ENCODE measurements at regions not wholly inside any gene's neighbourhood (a gene's known extent, or its start where the extent isn't known, plus 50 kb on each side); places are given as distances from the start of the nearest gene placed in this dataset.

GRCh38 chr11:116478669-116479668, 293.8 kb downstream of the BUD13 start:
- TF ChIP-seq CTCF (conservative IDR thresholded peaks at IDR 0.05 in 1 of 2, IDR thresholded peaks at IDR 0.05 in 1 of 2; ENCODE audit: low read depth in 1 of 2, low read length in 2 of 2) = no peak
- no peak for TF ChIP-seq EZH2 (IDR thresholded peaks at IDR 0.05; ENCODE audit: low read length, missing control alignments)
